Transverse colon (tissue), 4 donors: ENCODE measurements at regions not wholly inside any gene's neighbourhood (a gene's known extent, or its start where the extent isn't known, plus 50 kb on each side); places are given as distances from the start of the nearest gene placed in this dataset.

Source experiments
- EP300 ChIP-seq: sonication (generic); formaldehyde crosslinking; IDR thresholded peaks from one replicate; pipeline ENCODE4 v1.6.1; 2017; ENCODE audit warnings: antibody characterized with exemption, low read depth
- POLR2A ChIP-seq: fragments of 450-650 bp; IDR thresholded peaks from one replicate; pipeline ENCODE4 v1.6.1; 2016; ENCODE audit warnings: antibody characterized with exemption, mild to moderate bottlenecking, moderate library complexity
- POLR2AphosphoS5 ChIP-seq, 3 donors: sonication (generic); formaldehyde crosslinking; IDR thresholded peaks; one replicate each; pipeline ENCODE4 v1.6.1; 2016; ENCODE audit warnings: antibody characterized with exemption in 3 of 3
- TF ChIP-seq, protein P1 (sequence below), 5 experiments: fragments of 200-600 bp in 3 of 5; fragments of 450-650 bp in 2 of 5; sonication (generic) in 3 of 5; IDR thresholded peaks; 1 replicate in 2 of 5; 2 replicates in 3 of 5; pipeline ENCODE4 v1.5.1; 2016 to 2017; ENCODE audit warnings: antibody characterized with exemption in 5 of 5, inconsistent platforms in 3 of 5, mild to moderate bottlenecking in 2 of 5, moderate library complexity in 1 of 5

DNA sequence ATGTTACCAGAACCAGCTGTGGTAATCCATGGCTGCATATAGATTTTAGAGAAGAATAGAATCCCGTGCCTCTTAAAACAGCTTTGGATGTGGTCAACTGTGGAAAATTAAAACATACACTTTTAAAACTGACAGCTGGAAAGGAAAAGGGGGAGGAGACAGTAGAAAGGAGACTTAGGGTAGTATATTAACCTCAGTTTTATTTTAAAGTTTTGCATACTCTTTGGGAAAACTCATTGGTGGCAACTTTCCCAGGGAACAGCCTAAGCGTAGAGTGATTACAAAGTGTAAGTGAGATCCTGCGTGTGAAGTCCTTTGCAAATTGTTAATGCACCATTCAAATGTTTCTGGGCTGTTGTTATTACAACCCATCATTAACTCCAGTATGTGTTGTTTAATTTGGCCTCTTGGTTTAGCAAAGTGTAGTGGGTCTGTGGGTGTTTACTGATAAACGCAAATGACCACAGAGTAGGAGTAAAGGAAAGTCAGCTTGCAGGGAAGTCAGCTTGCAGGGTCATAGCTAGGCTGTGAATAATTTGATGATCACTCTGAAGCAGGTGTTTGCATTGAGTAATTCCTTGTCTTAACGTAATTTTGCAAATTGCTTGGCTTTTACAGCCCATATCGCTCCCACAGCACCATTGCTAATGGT lies 88.0 kb upstream of the DBX1 start:
- TF ChIP-seq, protein P1, sequence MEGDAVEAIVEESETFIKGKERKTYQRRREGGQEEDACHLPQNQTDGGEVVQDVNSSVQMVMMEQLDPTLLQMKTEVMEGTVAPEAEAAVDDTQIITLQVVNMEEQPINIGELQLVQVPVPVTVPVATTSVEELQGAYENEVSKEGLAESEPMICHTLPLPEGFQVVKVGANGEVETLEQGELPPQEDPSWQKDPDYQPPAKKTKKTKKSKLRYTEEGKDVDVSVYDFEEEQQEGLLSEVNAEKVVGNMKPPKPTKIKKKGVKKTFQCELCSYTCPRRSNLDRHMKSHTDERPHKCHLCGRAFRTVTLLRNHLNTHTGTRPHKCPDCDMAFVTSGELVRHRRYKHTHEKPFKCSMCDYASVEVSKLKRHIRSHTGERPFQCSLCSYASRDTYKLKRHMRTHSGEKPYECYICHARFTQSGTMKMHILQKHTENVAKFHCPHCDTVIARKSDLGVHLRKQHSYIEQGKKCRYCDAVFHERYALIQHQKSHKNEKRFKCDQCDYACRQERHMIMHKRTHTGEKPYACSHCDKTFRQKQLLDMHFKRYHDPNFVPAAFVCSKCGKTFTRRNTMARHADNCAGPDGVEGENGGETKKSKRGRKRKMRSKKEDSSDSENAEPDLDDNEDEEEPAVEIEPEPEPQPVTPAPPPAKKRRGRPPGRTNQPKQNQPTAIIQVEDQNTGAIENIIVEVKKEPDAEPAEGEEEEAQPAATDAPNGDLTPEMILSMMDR (IDR thresholded peaks at IDR 0.05): no peak
- TF ChIP-seq POLR2A (no peak), POLR2AphosphoS5 (IDR thresholded peaks at IDR 0.05) (no peak), EP300 (no peak)
